WTC11 (cell line): ENCODE measurements at regions not wholly inside any gene's neighbourhood (a gene's known extent, or its start where the extent isn't known, plus 50 kb on each side); places are given as distances from the start of the nearest gene placed in this dataset.

Experiments used
- ATAC-seq: fragments of 200-7000 bp; cut with Tn5 transposase; 2 replicates; pipeline ENCODE4 v1.10.0; 2021; ENCODE audit warnings: mild to moderate bottlenecking, moderate library complexity
- CTCF ChIA-PET: fragments of 300-600 bp; sonication (Branson Sonifier 250); formaldehyde crosslinking; loops from one replicate; lab custom pipeline; 2021; ENCODE audit warnings: antibody characterized with exemption; lab: Charles Lee
- POLR2A ChIA-PET: fragments of 350-600 bp; sonication (Branson Sonifier 250); formaldehyde crosslinking; loops from one replicate; lab custom pipeline; 2021; ENCODE audit warnings: antibody characterized with exemption; lab: Charles Lee
- DNase-seq: peaks from one replicate; pipeline ENCODE4 v3.0.0; 2021; ENCODE audit warnings: low spot score
- H3K27ac Mint-ChIP-seq: 2 replicates; pipeline ENCODE4 v1.8.0; 2021; ENCODE audit warnings: mixed read lengths
- H3K27me3 Mint-ChIP-seq: 2 replicates; pipeline ENCODE4 v1.8.0; 2021; ENCODE audit warnings: low read depth, mild to moderate bottlenecking, moderate library complexity, mixed read lengths
- H3K36me3 Mint-ChIP-seq: 2 replicates; pipeline ENCODE4 v1.8.0; 2021; ENCODE audit warnings: mixed read lengths
- H3K4me1 Mint-ChIP-seq: 2 replicates; pipeline ENCODE4 v1.8.0; 2022; ENCODE audit warnings: mixed read lengths
- H3K4me3 Mint-ChIP-seq: 2 replicates; pipeline ENCODE4 v1.8.0; 2021; ENCODE audit warnings: mild to moderate bottlenecking, moderate library complexity, mixed read lengths
- H3K9me3 Mint-ChIP-seq: 2 replicates; pipeline ENCODE4 v1.8.0; 2021; ENCODE audit warnings: mixed read lengths
- CREB1 ChIP-seq: sonication (generic); formaldehyde crosslinking; IDR thresholded peaks from 2 replicates; pipeline ENCODE4 v1.8.0; 2023; ENCODE audit warnings: mild to moderate bottlenecking, missing genetic modification reagents
- EMX1 ChIP-seq: fragments of 250-450 bp; sonication (Bioruptor Pico); IDR thresholded peaks from 2 replicates; pipeline ENCODE4 v1.8.0; 2021; ENCODE audit warnings: mild to moderate bottlenecking
- FOXJ3 ChIP-seq: sonication (generic); formaldehyde crosslinking; IDR thresholded peaks from 2 replicates; pipeline ENCODE4 v1.9.0; 2021; ENCODE audit warnings: missing genetic modification reagents, mild to moderate bottlenecking, borderline replicate concordance
- HMGA2 ChIP-seq: fragments of 250-450 bp; sonication (Bioruptor Pico); IDR thresholded peaks from 2 replicates; pipeline ENCODE4 v1.4.0; 2021; ENCODE audit warnings: mild to moderate bottlenecking, moderate library complexity
- MXD4 ChIP-seq: fragments of 250-450 bp; sonication (Bioruptor Pico); IDR thresholded peaks from 2 replicates; pipeline ENCODE4 v1.8.0; 2021; ENCODE audit warnings: mild to moderate bottlenecking, moderate library complexity, borderline replicate concordance
- MYBL2 ChIP-seq: sonication (generic); formaldehyde crosslinking; IDR thresholded peaks from 2 replicates; pipeline ENCODE4 v1.8.1; 2023; ENCODE audit warnings: mild to moderate bottlenecking, moderate library complexity, missing genetic modification reagents
- NR1H2 ChIP-seq: sonication (generic); formaldehyde crosslinking; IDR thresholded peaks from 2 replicates; pipeline ENCODE4 v1.9.0; 2021; ENCODE audit warnings: mild to moderate bottlenecking, moderate library complexity, missing genetic modification reagents
- NR3C1 ChIP-seq: sonication (generic); formaldehyde crosslinking; conservative IDR thresholded peaks from 2 replicates; pipeline ENCODE4 v1.8.1; 2023; ENCODE audit warnings: low read depth, mild to moderate bottlenecking, missing genetic modification reagents
- SMAD4 ChIP-seq: sonication (generic); formaldehyde crosslinking; IDR thresholded peaks from 2 replicates; pipeline ENCODE4 v1.8.0; 2022; ENCODE audit warnings: mild to moderate bottlenecking, missing genetic modification reagents
- TCF7 ChIP-seq: sonication (generic); formaldehyde crosslinking; IDR thresholded peaks from 2 replicates; pipeline ENCODE4 v1.8.0; 2022; ENCODE audit warnings: mild to moderate bottlenecking, low read depth, missing genetic modification reagents, moderate library complexity
- ZNF138 ChIP-seq: sonication (generic); formaldehyde crosslinking; conservative IDR thresholded peaks from 2 replicates; pipeline ENCODE4 v1.8.1; 2022; ENCODE audit warnings: mild to moderate bottlenecking, moderate library complexity, missing genetic modification reagents
- ZNF396 ChIP-seq: fragments of 250-450 bp; sonication (Bioruptor Pico); IDR thresholded peaks from 2 replicates; pipeline ENCODE4 v1.8.0; 2021; ENCODE audit warnings: mild to moderate bottlenecking, moderate library complexity, borderline replicate concordance
- TF ChIP-seq, protein P1 (sequence below): fragments of 250-450 bp; sonication (Bioruptor Pico); IDR thresholded peaks from 2 replicates; pipeline ENCODE4 v1.9.0; 2021; ENCODE audit warnings: mild to moderate bottlenecking, borderline replicate concordance
- TF ChIP-seq, protein P2 (sequence below): sonication (generic); formaldehyde crosslinking; IDR thresholded peaks from 2 replicates; pipeline ENCODE4 v1.8.1; 2022; ENCODE audit warnings: mild to moderate bottlenecking, moderate library complexity, missing genetic modification reagents
- TF ChIP-seq, protein P3 (sequence below): sonication (generic); formaldehyde crosslinking; IDR thresholded peaks from 2 replicates; pipeline ENCODE4 v1.8.0; 2022; ENCODE audit warnings: mild to moderate bottlenecking, missing genetic modification reagents
- TF ChIP-seq, protein P4 (sequence below): sonication (generic); formaldehyde crosslinking; IDR thresholded peaks from 2 replicates; pipeline ENCODE4 v1.8.1; 2022; ENCODE audit warnings: missing genetic modification reagents, borderline replicate concordance
- TF ChIP-seq, protein P5 (sequence below): sonication (generic); formaldehyde crosslinking; IDR thresholded peaks from 2 replicates; pipeline ENCODE4 v1.8.0; 2022; ENCODE audit warnings: mild to moderate bottlenecking, missing genetic modification reagents
- TF ChIP-seq, protein P6 (sequence below): sonication (generic); formaldehyde crosslinking; IDR thresholded peaks from 2 replicates; pipeline ENCODE4 v1.8.1; 2023; ENCODE audit warnings: mild to moderate bottlenecking, moderate library complexity, missing genetic modification reagents
- TF ChIP-seq, protein P7 (sequence below): sonication (generic); formaldehyde crosslinking; IDR thresholded peaks from 2 replicates; pipeline ENCODE4 v1.8.0; 2023; ENCODE audit warnings: mild to moderate bottlenecking, missing genetic modification reagents

DNA sequence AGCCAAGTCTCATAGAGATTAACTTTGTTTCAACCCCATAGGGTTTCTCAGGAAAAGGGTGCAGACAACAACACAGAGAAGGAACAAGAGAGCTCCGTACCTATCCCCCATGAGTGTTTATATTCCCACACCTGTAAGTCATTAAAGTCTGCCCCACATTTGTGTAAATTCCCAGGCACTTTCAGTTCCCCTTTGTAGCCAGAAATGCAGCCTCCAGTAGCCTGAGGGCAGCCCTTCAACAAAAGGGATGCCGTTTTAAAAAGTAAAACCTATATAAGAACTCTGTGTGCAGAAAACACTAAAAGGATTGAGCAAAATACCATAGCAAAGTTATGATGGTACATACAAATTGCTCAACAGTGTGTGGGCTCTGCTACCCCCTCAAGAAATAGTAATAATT is 59.7 kb upstream of the TMEM108 start (continued):
- TF ChIP-seq, protein P1, sequence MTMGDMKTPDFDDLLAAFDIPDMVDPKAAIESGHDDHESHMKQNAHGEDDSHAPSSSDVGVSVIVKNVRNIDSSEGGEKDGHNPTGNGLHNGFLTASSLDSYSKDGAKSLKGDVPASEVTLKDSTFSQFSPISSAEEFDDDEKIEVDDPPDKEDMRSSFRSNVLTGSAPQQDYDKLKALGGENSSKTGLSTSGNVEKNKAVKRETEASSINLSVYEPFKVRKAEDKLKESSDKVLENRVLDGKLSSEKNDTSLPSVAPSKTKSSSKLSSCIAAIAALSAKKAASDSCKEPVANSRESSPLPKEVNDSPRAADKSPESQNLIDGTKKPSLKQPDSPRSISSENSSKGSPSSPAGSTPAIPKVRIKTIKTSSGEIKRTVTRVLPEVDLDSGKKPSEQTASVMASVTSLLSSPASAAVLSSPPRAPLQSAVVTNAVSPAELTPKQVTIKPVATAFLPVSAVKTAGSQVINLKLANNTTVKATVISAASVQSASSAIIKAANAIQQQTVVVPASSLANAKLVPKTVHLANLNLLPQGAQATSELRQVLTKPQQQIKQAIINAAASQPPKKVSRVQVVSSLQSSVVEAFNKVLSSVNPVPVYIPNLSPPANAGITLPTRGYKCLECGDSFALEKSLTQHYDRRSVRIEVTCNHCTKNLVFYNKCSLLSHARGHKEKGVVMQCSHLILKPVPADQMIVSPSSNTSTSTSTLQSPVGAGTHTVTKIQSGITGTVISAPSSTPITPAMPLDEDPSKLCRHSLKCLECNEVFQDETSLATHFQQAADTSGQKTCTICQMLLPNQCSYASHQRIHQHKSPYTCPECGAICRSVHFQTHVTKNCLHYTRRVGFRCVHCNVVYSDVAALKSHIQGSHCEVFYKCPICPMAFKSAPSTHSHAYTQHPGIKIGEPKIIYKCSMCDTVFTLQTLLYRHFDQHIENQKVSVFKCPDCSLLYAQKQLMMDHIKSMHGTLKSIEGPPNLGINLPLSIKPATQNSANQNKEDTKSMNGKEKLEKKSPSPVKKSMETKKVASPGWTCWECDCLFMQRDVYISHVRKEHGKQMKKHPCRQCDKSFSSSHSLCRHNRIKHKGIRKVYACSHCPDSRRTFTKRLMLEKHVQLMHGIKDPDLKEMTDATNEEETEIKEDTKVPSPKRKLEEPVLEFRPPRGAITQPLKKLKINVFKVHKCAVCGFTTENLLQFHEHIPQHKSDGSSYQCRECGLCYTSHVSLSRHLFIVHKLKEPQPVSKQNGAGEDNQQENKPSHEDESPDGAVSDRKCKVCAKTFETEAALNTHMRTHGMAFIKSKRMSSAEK, result no peak
- TF ChIP-seq, protein P2, sequence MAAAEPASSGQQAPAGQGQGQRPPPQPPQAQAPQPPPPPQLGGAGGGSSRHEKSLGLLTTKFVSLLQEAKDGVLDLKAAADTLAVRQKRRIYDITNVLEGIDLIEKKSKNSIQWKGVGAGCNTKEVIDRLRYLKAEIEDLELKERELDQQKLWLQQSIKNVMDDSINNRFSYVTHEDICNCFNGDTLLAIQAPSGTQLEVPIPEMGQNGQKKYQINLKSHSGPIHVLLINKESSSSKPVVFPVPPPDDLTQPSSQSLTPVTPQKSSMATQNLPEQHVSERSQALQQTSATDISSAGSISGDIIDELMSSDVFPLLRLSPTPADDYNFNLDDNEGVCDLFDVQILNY (CRISPR knock-in tag), result no peak
- TF ChIP-seq EMX1 (CRISPR knock-in tag) (no peak), NR3C1 (CRISPR knock-in tag) (no peak)

DNA sequence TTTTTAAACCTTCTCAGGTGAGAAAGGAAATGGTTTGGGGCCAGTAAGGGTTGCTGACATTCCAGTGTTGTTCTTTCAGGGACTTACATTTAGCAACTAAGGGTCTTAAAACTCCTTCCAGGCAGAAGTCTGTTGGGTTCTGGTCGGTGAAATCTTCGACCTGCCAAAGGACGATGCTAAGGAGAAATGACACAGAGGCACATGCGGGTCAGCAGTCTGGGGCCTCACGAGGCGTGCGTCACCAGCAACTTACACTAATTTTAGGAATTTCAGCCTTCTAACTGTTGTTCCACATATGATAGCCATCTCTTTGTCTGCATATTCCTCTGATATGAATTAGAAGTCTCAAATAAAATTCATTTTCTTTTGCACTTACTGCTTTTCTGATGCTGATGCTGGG is 64.1 kb upstream of the TMEM108 start:
- Mint-ChIP-seq H3K4me1 (no peaks in the 10 kb centered on the region), H3K36me3 (no peaks in the 10 kb centered on the region), H3K27ac (no peak overlapping the region), H3K27me3 (no peaks in the 10 kb centered on the region; the same call in 1 of the 2 replicates), H3K9me3 (peaks cover 9% of the 10 kb centered on the region)
- TF ChIP-seq ZNF138 (no peak), HMGA2 (CRISPR knock-in tag) (no peak), MXD4 (CRISPR knock-in tag) (no peak), NR1H2 (CRISPR knock-in tag) (no peak), ZNF396 (CRISPR knock-in tag) (no peak), SMAD4 (CRISPR knock-in tag) (no peak), MYBL2 (CRISPR knock-in tag) (no peak), CREB1 (no peak), TCF7 (CRISPR knock-in tag) (no peak), FOXJ3 (no peak)
- TF ChIP-seq, protein P3, sequence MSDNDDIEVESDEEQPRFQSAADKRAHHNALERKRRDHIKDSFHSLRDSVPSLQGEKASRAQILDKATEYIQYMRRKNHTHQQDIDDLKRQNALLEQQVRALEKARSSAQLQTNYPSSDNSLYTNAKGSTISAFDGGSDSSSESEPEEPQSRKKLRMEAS (CRISPR knock-in tag), result no peak
- TF ChIP-seq, protein P4, sequence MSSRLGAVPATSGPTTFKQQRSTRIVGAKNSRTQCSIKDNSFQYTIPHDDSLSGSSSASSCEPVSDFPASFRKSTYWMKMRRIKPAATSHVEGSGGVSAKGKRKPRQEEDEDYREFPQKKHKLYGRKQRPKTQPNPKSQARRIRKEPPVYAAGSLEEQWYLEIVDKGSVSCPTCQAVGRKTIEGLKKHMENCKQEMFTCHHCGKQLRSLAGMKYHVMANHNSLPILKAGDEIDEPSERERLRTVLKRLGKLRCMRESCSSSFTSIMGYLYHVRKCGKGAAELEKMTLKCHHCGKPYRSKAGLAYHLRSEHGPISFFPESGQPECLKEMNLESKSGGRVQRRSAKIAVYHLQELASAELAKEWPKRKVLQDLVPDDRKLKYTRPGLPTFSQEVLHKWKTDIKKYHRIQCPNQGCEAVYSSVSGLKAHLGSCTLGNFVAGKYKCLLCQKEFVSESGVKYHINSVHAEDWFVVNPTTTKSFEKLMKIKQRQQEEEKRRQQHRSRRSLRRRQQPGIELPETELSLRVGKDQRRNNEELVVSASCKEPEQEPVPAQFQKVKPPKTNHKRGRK (CRISPR knock-in tag), result no peak
- TF ChIP-seq, protein P2 (CRISPR knock-in tag), result no peak
- TF ChIP-seq, protein P5, sequence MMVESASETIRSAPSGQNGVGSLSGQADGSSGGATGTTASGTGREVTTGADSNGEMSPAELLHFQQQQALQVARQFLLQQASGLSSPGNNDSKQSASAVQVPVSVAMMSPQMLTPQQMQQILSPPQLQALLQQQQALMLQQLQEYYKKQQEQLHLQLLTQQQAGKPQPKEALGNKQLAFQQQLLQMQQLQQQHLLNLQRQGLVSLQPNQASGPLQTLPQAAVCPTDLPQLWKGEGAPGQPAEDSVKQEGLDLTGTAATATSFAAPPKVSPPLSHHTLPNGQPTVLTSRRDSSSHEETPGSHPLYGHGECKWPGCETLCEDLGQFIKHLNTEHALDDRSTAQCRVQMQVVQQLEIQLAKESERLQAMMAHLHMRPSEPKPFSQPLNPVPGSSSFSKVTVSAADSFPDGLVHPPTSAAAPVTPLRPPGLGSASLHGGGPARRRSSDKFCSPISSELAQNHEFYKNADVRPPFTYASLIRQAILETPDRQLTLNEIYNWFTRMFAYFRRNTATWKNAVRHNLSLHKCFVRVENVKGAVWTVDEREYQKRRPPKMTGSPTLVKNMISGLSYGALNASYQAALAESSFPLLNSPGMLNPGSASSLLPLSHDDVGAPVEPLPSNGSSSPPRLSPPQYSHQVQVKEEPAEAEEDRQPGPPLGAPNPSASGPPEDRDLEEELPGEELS (CRISPR knock-in tag), result no peak
- TF ChIP-seq, protein P6, sequence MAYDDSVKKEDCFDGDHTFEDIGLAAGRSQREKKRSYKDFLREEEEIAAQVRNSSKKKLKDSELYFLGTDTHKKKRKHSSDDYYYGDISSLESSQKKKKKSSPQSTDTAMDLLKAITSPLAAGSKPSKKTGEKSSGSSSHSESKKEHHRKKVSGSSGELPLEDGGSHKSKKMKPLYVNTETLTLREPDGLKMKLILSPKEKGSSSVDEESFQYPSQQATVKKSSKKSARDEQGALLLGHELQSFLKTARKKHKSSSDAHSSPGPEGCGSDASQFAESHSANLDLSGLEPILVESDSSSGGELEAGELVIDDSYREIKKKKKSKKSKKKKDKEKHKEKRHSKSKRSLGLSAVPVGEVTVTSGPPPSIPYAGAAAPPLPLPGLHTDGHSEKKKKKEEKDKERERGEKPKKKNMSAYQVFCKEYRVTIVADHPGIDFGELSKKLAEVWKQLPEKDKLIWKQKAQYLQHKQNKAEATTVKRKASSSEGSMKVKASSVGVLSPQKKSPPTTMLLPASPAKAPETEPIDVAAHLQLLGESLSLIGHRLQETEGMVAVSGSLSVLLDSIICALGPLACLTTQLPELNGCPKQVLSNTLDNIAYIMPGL (CRISPR knock-in tag), result no peak
- TF ChIP-seq, protein P7, sequence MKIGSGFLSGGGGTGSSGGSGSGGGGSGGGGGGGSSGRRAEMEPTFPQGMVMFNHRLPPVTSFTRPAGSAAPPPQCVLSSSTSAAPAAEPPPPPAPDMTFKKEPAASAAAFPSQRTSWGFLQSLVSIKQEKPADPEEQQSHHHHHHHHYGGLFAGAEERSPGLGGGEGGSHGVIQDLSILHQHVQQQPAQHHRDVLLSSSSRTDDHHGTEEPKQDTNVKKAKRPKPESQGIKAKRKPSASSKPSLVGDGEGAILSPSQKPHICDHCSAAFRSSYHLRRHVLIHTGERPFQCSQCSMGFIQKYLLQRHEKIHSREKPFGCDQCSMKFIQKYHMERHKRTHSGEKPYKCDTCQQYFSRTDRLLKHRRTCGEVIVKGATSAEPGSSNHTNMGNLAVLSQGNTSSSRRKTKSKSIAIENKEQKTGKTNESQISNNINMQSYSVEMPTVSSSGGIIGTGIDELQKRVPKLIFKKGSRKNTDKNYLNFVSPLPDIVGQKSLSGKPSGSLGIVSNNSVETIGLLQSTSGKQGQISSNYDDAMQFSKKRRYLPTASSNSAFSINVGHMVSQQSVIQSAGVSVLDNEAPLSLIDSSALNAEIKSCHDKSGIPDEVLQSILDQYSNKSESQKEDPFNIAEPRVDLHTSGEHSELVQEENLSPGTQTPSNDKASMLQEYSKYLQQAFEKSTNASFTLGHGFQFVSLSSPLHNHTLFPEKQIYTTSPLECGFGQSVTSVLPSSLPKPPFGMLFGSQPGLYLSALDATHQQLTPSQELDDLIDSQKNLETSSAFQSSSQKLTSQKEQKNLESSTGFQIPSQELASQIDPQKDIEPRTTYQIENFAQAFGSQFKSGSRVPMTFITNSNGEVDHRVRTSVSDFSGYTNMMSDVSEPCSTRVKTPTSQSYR, result no peak
- TF ChIP-seq, all 79 proteins: peak for 0
- ChIA-PET POLR2A (no interaction called here), CTCF (no interaction called here)
- ATAC-seq, result no peak
- no peak for DNase-seq
- no peak overlapping the region for H3K4me3 Mint-ChIP-seq
